Endothelial cell of umbilical vein (primary cell): ENCODE measurements at regions not wholly inside any gene's neighbourhood (a gene's known extent, or its start where the extent isn't known, plus 50 kb on each side); places are given as distances from the start of the nearest gene placed in this dataset.

Source experiments
- BruUV-seq: library from RNA; stranded (reverse); fragments of 400-500 nt; replicated peaks from 2 replicates; lab custom pipeline; 2021; lab: Mats Ljungman, UMichigan
- CTCF ChIA-PET: fragments of 300-600, 350-600 bp; sonication (Branson Sonifier 250); formaldehyde crosslinking; loops from one replicate; lab custom pipeline; 2021; ENCODE audit warnings: antibody characterized with exemption, inconsistent platforms; lab: Charles Lee
- POLR2A ChIA-PET: fragments of 300-600, 350-600 bp; sonication (Branson Sonifier 250); formaldehyde crosslinking; loops from one replicate; lab custom pipeline; 2021; ENCODE audit warnings: antibody characterized with exemption, inconsistent platforms; lab: Charles Lee
- DNase-seq: peaks from one replicate; pipeline ENCODE4 v3.0.0-alpha.2; 2011; ENCODE audit warnings: low read depth, low spot score
- FAIRE-seq: peaks from 2 replicates; lab custom pipeline; 2011; peaks lifted over from hg19 to GRCh38; lab: Jason Lieb, UNC
- H2AFZ ChIP-seq: 2 replicates; pipeline ENCODE4 v1.6.0; 2012; ENCODE audit warnings: low read depth, low read length, control low read depth, inconsistent platforms
- H3K27ac ChIP-seq: 2 replicates; pipeline ENCODE4 v1.5.1; 2011; ENCODE audit warnings: low read depth, mild to moderate bottlenecking, control low read depth, low read length, moderate library complexity; ENCODE audit not compliant: insufficient read depth
- H3K27me3 ChIP-seq, 2 experiments: 2 replicates each; pipeline versions ENCODE4 v1.6.0 to v1.6.1; 2011; ENCODE audit warnings: low read length in 2 of 2, mixed read lengths in 1 of 2; ENCODE audit not compliant: control insufficient read depth in 2 of 2, insufficient read depth in 2 of 2
- H3K36me3 ChIP-seq, 2 experiments: 2 replicates in 1 of 2; 3 replicates in 1 of 2; pipeline ENCODE4 v1.5.1; 2011; ENCODE audit warnings: low read length in 2 of 2, mild to moderate bottlenecking in 1 of 2, moderate library complexity in 1 of 2; ENCODE audit not compliant: control insufficient read depth in 2 of 2, insufficient read depth in 2 of 2; ENCODE audit errors: extremely low read depth in 1 of 2
- H3K4me1 ChIP-seq: 3 replicates; pipeline ENCODE4 v1.5.1; 2011; ENCODE audit warnings: mild to moderate bottlenecking, low read length; ENCODE audit not compliant: control insufficient read depth, insufficient read depth; ENCODE audit errors: extremely low read depth
- H3K4me2 ChIP-seq: 2 replicates; pipeline ENCODE4 v1.6.1; 2011; ENCODE audit warnings: low read length, control low read depth, mixed read lengths; ENCODE audit not compliant: insufficient read depth
- H3K4me3 ChIP-seq, 3 experiments: fragments of 200-600 bp in 1 of 3; sonication (generic), shearing (Covaris generic) in 1 of 3; replicated peaks in 1 of 3; 2 replicates each; pipeline ENCODE4 v1.5.1; 2011 to 2016; ENCODE audit warnings: control low read depth in 3 of 3, low read length in 3 of 3, mild to moderate bottlenecking in 2 of 3, inconsistent platforms in 1 of 3, low read depth in 1 of 3, moderate library complexity in 1 of 3; ENCODE audit not compliant: insufficient read depth in 1 of 3
- H3K79me2 ChIP-seq: 2 replicates; pipeline ENCODE4 v1.6.0; 2012; ENCODE audit warnings: low read length, inconsistent platforms; ENCODE audit not compliant: control insufficient read depth, insufficient read depth
- H3K9ac ChIP-seq: replicated peaks from 2 replicates; pipeline ENCODE3; 2011; ENCODE audit warnings: low read length, control low read depth; ENCODE audit not compliant: insufficient read depth; ENCODE audit errors: extremely low read depth
- H3K9me1 ChIP-seq: replicated peaks from 3 replicates; pipeline ENCODE4 v1.6.0; 2011; ENCODE audit warnings: mild to moderate bottlenecking, low read length; ENCODE audit not compliant: control insufficient read depth, insufficient read depth; ENCODE audit errors: extremely low read depth
- H3K9me3 ChIP-seq: replicated peaks from 2 replicates; pipeline ENCODE4 v1.5.1; 2012; ENCODE audit warnings: low read length, inconsistent platforms; ENCODE audit not compliant: control insufficient read depth, insufficient read depth
- H4K20me1 ChIP-seq: replicated peaks from 2 replicates; pipeline ENCODE3; 2011; ENCODE audit warnings: mild to moderate bottlenecking, low read length; ENCODE audit not compliant: control insufficient read depth, insufficient read depth; ENCODE audit errors: extremely low read depth
- CTCF ChIP-seq, 2 donors: IDR thresholded peaks; 1 replicate in 1 of 2; 2 replicates in 1 of 2; pipeline ENCODE4 v1.5.1; 2011; ENCODE audit warnings: low read length in 2 of 2, mild to moderate bottlenecking in 2 of 2, moderate library complexity in 2 of 2, control low read depth in 1 of 2, inconsistent platforms in 1 of 2, low read depth in 1 of 2; ENCODE audit not compliant: insufficient read depth in 1 of 2; ENCODE audit errors: extremely low read depth in 1 of 2
- EZH2 ChIP-seq: IDR thresholded peaks from 2 replicates; pipeline ENCODE4 v1.6.1; 2012; ENCODE audit warnings: borderline replicate concordance, low read depth, mild to moderate bottlenecking, moderate library complexity, low read length, inconsistent platforms; ENCODE audit not compliant: severe bottlenecking
- FOS ChIP-seq: IDR thresholded peaks from 2 replicates; pipeline ENCODE4 v1.6.1; 2011; ENCODE audit warnings: mild to moderate bottlenecking, low read length, moderate library complexity, borderline replicate concordance; ENCODE audit not compliant: insufficient read depth
- GATA2 ChIP-seq: IDR thresholded peaks from 2 replicates; pipeline ENCODE4 v1.7.0; 2011; ENCODE audit warnings: low read depth, mild to moderate bottlenecking, moderate library complexity, mixed read lengths, low read length; ENCODE audit not compliant: insufficient read length, insufficient read depth
- MAX ChIP-seq: IDR thresholded peaks from 2 replicates; pipeline ENCODE4 v1.6.1; 2011; ENCODE audit not compliant: insufficient read depth, insufficient read length
- POLR2AphosphoS5 ChIP-seq: IDR thresholded peaks from 2 replicates; pipeline ENCODE4 v1.6.1; 2012; ENCODE audit warnings: low read depth, mild to moderate bottlenecking, control low read depth, low read length, moderate library complexity; ENCODE audit not compliant: insufficient read depth
- dilution Hi-C: fragments of 300-500 bp; cut with MboI; formaldehyde crosslinking; loops from one replicate; pipeline ENCODE4 v1.15.0; 2019; ENCODE audit warnings: low sequenced_read_pairs; ENCODE audit not compliant: extremely low pct_ligation_motif_present
- intact Hi-C: fragments of 100-400 bp; cut with micrococcal nuclease; formaldehyde crosslinking; loops from one replicate; pipeline ENCODE4 v1.10.0; 2022

- Histone ChIP-seq H2AFZ (no peak overlapping the region), H3K36me3 (no peaks in the 10 kb centered on the region), H4K20me1 (no peaks in the 10 kb centered on the region), H3K27me3 (no peaks in the 10 kb centered on the region), H3K27ac (no peak overlapping the region), H3K79me2 (no peaks in the 10 kb centered on the region), H3K9ac (no peak overlapping the region), H3K4me3 (no peak overlapping the region), H3K4me2 (no peak overlapping the region), H3K9me1 (no peaks in the 10 kb centered on the region), H3K4me1 (no peaks in the 10 kb centered on the region), H3K9me3 (no peaks in the 10 kb centered on the region)
- dilution Hi-C loops = no loop called here
- intact Hi-C loops = no loop called here
- DNase-seq (no peak), FAIRE-seq (no peak)
- ChIA-PET CTCF (interaction anchor here (0.6 to 0.7 kb wide), 2 partner anchors 109 to 1737 kb away, joined by 4 read pairs; no protein-coding TSS in a partner anchor), POLR2A (interaction anchor here (0.7 kb wide), 1 partner anchor 624 kb away, joined by 12 read pairs; no protein-coding TSS in a partner anchor)
- no TSS peak for BruUV-seq
- no peak for TF ChIP-seq CTCF (IDR thresholded peaks at IDR 0.05; ENCODE audit: extremely low read depth in 1 of 2, insufficient read depth in 1 of 2, low read depth in 1 of 2, low read length in 2 of 2)
- TF ChIP-seq POLR2AphosphoS5 = no peak
- no peak for TF ChIP-seq EZH2
- no peak for TF ChIP-seq GATA2
- no peak for TF ChIP-seq FOS
- no peak for TF ChIP-seq MAX
Measured at GRCh38 chr4:177568931-177569330, 126.7 kb upstream of the AGA start.
